ENCODE measurements at regions not wholly inside any gene's neighbourhood (a gene's known extent, or its start where the extent isn't known, plus 50 kb on each side); places are given as distances from the start of the nearest gene placed in this dataset.

DNA sequence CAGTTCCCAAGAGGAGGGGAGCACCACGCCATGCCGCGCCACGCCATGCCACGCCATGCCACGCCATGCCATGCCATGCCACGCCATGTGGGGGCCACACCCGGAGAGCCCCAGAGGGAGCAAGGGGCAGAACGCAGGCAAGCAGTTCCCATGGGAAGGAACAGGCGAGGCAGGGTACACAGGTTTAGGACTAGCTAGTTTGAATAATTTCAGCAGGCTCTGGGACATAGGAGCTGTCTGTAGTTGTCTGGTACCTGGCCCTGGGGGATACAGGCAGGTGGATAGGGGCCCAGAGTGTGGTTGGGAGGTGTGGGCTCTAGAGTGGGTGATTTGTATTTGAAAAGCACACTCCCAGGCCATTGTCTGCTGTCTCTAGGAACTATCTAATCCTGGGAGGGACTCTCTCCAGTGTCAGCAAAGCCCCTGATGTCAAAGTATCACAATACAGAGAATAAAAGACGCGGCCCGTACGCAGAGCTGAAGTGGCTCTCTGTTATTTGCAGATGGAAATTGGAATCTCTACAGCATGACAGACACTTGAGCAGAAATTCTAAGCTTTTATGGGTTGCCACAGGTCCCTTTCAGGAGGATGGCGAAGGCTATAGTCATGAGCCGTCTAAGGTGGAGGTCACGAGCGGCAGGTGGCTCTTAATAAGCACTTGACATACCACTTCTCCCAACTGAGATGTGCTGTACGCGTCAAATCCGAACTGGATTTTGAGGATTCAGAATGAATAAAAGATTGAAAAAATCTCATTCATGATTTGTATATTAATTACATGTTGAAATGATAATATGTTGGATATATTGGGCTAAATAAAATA is 220.8 kb upstream of the TNRC6C start:
- H4K20me1 ChIP-seq (ENCODE audit: low read depth, low read length): no peaks in the 10 kb centered on the region
- TF ChIP-seq, protein P1, sequence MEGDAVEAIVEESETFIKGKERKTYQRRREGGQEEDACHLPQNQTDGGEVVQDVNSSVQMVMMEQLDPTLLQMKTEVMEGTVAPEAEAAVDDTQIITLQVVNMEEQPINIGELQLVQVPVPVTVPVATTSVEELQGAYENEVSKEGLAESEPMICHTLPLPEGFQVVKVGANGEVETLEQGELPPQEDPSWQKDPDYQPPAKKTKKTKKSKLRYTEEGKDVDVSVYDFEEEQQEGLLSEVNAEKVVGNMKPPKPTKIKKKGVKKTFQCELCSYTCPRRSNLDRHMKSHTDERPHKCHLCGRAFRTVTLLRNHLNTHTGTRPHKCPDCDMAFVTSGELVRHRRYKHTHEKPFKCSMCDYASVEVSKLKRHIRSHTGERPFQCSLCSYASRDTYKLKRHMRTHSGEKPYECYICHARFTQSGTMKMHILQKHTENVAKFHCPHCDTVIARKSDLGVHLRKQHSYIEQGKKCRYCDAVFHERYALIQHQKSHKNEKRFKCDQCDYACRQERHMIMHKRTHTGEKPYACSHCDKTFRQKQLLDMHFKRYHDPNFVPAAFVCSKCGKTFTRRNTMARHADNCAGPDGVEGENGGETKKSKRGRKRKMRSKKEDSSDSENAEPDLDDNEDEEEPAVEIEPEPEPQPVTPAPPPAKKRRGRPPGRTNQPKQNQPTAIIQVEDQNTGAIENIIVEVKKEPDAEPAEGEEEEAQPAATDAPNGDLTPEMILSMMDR (IDR thresholded peaks at IDR 0.05; ENCODE audit: insufficient read depth, low read length, poor library complexity, severe bottlenecking): no peak
- TF ChIP-seq EZH2phosphoT487 (conservative IDR thresholded peaks at IDR 0.05; ENCODE audit: low read length): no peak
- no peak overlapping the region for H3K9ac ChIP-seq (ENCODE audit: low read length)
- H2AFZ ChIP-seq (ENCODE audit: low read depth, low read length, severe bottlenecking): no peak overlapping the region
- no peaks in the 10 kb centered on the region for H3K9me2 ChIP-seq (replicated peaks; ENCODE audit: insufficient read depth, low read length)
- no peaks in the 10 kb centered on the region for H3K79me2 ChIP-seq (ENCODE audit: insufficient read depth, low read length)
- H3K27ac ChIP-seq (ENCODE audit: low read depth, low read length): no peak overlapping the region
- no peaks in the 10 kb centered on the region; the same call in 1 of the 2 replicates for H3K9me3 ChIP-seq (ENCODE audit: insufficient read depth, low read length)
- H3K27me3 ChIP-seq (ENCODE audit: low read length): no peaks in the 10 kb centered on the region
- no peak overlapping the region for H3K4me2 ChIP-seq (ENCODE audit: low read depth, low read length, poor library complexity, severe bottlenecking)
- H3F3A ChIP-seq (ENCODE audit: insufficient read depth): no peaks in the 10 kb centered on the region
- no peaks in the 10 kb centered on the region for H3K36me3 ChIP-seq (ENCODE audit: low read length)
- no peak overlapping the region for H3K4me3 ChIP-seq (ENCODE audit: insufficient read depth, low read length, poor library complexity, severe bottlenecking)

DNA sequence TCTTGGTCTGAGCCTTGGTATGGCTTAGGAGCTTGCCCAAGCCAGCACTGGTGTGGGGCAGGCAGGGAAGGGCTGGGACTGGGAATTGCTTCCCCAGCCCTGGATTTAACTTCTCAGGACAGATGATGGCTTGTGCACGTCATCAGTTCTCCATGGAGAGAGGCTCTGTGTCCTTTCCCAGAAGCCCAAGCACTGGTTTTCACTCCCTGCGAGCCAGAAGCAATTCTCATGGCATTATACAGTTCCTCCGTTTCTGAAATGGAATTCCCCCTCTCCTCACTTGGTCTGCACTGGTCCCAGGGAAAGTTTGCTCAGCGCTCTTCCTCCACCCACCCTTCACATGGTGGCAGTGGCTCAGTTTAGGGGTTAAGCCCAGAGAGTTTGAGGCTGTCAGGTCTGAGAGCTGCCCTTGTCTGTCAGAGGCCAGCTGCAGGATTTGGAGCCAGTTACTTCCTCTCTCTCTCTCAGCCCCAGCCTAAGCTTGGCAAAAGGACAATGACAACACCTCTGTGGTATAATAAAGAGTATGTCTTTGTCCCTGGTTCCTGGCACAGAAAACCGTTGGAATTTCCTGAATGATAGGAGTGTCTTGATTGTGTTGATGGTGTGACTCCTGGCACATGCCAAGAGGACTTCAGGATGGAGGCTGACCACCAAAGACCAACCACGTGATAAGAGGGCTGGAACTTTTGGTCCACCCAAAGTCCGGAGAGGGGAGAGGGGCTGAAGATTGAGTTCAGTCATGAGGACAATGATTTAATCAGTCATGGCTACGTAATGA is 219.6 kb upstream of the TNRC6C start:
- no peak overlapping the region for H3K27ac ChIP-seq (ENCODE audit: low read depth, low read length)
- H3K36me3 ChIP-seq (ENCODE audit: low read length): no peaks in the 10 kb centered on the region
- H3K4me2 ChIP-seq (ENCODE audit: low read depth, low read length, poor library complexity, severe bottlenecking): no peak overlapping the region
- no peak overlapping the region for H3K9ac ChIP-seq (ENCODE audit: low read length)
- no peaks in the 10 kb centered on the region for H4K20me1 ChIP-seq (ENCODE audit: low read depth, low read length)
- no peaks in the 10 kb centered on the region for H3K9me3 ChIP-seq (ENCODE audit: insufficient read depth, low read length)
- no peaks in the 10 kb centered on the region for H3K9me2 ChIP-seq (replicated peaks; ENCODE audit: insufficient read depth, low read length)
- no peaks in the 10 kb centered on the region for H3K79me2 ChIP-seq (ENCODE audit: insufficient read depth, low read length)
- H3K4me3 ChIP-seq (ENCODE audit: insufficient read depth, low read length, poor library complexity, severe bottlenecking): no peak overlapping the region
- TF ChIP-seq, protein P1 (IDR thresholded peaks at IDR 0.05; ENCODE audit: insufficient read depth, low read length, poor library complexity, severe bottlenecking): no peak
- TF ChIP-seq EZH2phosphoT487 (conservative IDR thresholded peaks at IDR 0.05; ENCODE audit: low read length): no peak
- no peak overlapping the region for H2AFZ ChIP-seq (ENCODE audit: low read depth, low read length, severe bottlenecking)
- H3F3A ChIP-seq (ENCODE audit: insufficient read depth): no peaks in the 10 kb centered on the region
- H3K27me3 ChIP-seq (ENCODE audit: low read length): no peaks in the 10 kb centered on the region

DNA sequence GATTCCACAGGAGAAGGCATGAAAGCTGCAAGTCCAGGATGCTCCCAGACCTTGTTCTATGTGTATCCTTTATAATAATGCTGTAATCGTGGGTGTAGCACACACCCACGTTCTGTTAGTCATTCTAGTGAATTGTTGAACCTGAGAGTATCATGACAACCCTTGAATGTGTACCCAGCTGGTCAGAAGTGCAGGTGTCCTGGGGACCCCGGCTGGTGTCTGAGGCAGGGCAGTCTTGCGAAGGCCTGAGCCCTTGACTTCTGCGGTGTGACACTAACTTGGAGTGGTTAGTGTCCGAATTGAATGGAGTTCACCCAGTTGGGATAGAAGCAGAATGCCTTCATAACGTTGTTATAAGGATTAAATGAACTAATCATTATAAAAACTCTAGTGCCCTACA is 218.0 kb upstream of the TNRC6C start:
- H3K27me3 ChIP-seq (ENCODE audit: low read length): no peaks in the 10 kb centered on the region
- H2AFZ ChIP-seq (ENCODE audit: low read depth, low read length, severe bottlenecking): no peak overlapping the region
- no peaks in the 10 kb centered on the region for H3K79me2 ChIP-seq (ENCODE audit: insufficient read depth, low read length)
- no peaks in the 10 kb centered on the region for H4K20me1 ChIP-seq (ENCODE audit: low read depth, low read length)
- no peaks in the 10 kb centered on the region for H3K36me3 ChIP-seq (ENCODE audit: low read length)
- no peaks in the 10 kb centered on the region for H3K9me3 ChIP-seq (ENCODE audit: insufficient read depth, low read length)
- H3F3A ChIP-seq (ENCODE audit: insufficient read depth): no peaks in the 10 kb centered on the region
- H3K4me3 ChIP-seq (ENCODE audit: insufficient read depth, low read length, poor library complexity, severe bottlenecking): no peak overlapping the region
- no peaks in the 10 kb centered on the region for H3K9me2 ChIP-seq (replicated peaks; ENCODE audit: insufficient read depth, low read length)
- TF ChIP-seq EZH2phosphoT487 (conservative IDR thresholded peaks at IDR 0.05; ENCODE audit: low read length): no peak
- TF ChIP-seq, protein P1 (IDR thresholded peaks at IDR 0.05; ENCODE audit: insufficient read depth, low read length, poor library complexity, severe bottlenecking): no peak
- no peak overlapping the region for H3K27ac ChIP-seq (ENCODE audit: low read depth, low read length)
- H3K9ac ChIP-seq (ENCODE audit: low read length): no peak overlapping the region
- H3K4me2 ChIP-seq (ENCODE audit: low read depth, low read length, poor library complexity, severe bottlenecking): no peak overlapping the region
